ENCODE measurements at regions not wholly inside any gene's neighbourhood (a gene's known extent, or its start where the extent isn't known, plus 50 kb on each side); places are given as distances from the start of the nearest gene placed in this dataset.

DNA sequence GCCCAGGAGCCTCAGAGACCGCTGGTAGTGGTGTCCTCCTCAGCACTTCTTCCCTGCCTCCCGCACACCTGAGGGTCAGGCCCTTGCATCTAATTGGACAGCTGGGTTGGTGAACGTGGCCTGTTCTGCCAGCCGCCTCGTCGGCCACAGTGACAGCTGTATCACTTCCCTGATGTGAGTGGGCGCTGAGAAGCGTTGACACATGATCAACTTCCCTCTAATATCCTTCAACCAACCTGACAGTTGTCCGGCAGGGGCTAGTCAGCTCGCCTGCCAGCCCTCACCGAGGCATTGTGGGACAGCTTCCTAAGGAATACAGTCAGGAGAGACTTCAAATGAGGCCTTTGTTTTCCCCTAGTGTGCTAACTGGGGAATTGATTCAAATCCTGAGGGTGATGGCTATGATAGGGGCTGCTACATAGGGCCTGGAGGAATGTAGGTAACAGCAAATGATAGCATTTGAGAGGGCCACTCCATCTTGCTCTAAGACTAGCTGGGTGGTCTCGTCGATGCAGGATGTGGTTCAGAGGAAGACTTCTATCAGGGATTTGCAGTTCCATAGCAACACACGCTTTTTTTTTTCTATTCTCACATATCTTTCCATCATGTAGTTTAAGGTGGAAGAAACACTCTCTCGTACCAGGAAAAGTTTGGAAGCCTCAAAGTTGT lies 230.8 kb downstream of the TSHZ3 start:
- no peak for DNase-seq

DNA sequence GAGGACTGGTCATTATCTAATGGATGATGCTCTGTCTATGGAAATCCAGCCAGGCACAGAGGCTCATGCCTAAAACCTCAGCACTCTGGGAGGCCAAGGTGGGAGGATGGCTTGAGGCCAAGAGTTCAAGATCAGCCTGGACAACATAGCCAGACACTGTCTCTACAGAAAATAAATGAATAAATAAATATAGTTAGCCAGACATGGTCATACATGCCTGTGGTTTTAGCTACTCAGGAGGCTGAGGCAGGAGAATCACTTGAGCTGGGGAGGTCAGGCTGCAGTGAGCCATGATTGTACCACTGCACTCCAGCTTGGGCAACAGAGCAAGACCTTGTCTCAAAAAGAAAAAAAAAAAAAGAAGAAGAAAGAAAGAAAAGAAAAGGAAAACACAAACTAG lies 234.7 kb downstream of the TSHZ3 start:
- DNase-seq: no peak

DNA sequence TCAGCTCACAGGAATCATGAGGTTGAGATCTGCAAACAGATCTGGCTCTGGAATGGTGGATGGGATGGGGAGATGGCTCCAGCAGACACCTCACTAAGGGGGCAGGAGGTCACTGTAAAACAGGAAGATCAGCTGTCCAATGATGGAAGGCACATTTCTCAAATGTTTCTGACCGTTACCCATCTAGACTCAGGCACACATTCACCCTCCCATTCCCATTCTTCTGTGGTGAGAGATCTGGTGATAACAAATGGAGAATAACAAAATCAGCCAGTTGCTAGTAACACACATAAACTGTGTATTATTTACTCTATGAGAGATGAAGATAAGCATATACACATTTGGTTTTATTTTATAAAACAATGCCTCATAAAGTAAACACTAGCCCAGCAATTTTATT lies 235.9 kb downstream of the TSHZ3 start:
- no peak for DNase-seq

DNA sequence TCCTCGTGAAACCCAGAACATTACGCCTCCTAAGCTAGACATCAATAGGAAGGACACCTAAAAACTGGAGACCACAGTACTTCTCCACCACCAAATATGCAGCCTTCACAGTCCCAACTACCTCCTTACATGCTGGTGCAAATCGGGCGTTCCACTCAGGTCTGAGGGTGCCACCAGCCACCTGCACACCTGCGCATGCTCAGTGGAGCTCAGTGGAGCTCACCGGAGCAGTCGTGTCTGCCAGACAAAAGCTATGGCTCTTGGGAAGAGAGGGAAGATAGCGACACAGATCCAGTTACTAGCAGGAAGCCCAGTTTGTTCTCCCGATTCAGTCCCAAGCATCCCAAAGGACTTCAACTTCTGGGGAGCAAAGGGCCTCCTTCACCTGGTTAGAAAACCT lies 237.1 kb downstream of the TSHZ3 start:
- no peak for DNase-seq

DNA sequence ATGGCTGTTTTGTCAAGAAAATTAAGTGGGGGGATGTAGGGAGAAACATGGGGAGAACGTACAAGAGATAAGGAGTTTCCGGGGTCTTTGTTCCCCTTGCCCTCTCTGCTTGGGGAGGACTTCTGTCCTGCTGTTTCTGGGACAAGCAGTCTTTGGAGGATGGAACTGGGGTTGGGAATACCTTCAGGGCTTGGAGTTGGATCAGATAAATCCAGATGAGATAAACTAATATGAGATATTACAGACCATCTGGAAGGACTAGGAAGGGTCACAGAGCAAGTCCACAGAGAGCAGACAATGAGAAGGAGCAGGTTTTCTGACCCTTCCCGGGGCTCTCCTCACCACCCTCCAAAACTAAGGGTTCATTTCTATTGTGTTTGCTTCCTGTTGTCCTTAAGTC lies 237.5 kb downstream of the TSHZ3 start:
- DNase-seq: no peak

DNA sequence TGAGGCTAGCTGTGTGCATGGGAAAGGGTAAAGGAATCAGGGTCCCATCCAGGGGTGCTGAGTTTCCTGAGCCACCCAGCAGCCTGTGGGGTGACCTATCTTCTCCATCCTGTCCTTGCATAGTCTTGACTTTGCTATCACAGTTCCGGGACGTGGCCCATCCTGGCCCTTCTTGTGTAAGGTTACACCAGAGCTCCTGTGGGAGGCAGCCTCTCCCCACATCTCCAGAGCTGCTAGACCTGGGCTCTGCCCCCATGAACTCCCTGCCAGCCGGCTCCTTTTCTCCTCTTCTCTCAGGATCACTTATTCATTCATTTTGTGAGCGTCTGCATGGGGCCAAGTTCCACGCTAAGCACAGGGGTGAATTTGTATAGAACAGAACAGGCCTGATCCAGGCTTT lies 238.9 kb downstream of the TSHZ3 start:
- DNase-seq: no peak

DNA sequence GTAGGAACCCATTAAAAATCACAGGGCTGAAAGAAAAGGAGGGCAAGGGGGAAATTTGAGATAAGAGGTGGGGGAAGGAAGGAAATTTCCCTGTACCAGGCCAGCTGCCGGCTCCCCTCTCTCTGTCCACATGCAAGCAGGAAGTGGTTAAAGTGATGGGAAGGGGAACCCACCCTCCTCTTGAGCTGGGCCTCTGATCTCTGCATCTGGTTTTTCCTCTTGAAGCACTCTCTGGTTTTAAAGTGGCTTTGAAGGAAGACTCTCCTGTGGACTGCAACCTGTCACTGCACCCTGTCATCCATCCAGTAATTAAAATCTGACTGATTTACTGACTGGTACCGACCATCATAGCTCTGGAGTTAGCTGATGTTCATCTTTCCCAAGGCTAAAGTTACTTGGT lies 239.6 kb downstream of the TSHZ3 start:
- DNase-seq: no peak

DNA sequence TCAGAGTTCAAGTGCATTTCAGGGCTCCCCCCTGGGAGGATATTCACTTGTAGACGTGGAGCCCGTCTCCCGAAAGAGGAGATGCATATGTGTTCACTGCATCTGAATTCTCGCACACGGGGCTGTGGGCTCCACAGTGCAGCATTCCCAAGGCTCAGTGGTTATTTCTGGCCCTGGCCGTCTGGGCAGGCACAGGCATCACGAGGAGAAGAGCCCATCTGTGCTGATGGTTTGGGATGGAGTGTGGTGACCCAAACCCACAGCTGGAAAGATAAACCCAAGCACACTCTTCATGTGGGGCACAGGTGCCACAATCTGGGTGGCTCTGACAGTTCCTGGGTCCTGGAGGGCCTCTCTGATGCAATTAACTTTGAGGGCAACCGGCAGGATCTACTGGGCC lies 242.1 kb downstream of the TSHZ3 start:
- no peak for DNase-seq

DNA sequence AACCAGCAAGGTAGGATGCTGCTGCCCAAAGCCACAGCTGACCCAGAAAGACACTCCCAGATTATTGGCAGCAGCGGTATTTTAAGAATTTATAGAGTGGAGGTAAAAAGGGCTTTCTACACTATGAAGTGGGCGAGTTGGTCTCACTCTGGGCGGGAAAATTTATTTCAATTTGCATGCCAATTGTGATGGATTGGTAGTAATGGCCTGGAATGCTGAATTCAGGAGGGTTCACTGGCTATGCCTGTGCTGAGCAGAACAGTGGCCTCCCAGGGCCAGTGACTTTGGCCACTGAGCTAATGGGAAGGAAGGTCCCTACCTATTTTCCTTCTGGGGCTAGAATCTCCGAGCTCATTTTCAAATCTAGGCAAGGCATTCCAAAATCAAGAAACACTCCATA lies 243.5 kb downstream of the TSHZ3 start:
- no peak for DNase-seq

DNA sequence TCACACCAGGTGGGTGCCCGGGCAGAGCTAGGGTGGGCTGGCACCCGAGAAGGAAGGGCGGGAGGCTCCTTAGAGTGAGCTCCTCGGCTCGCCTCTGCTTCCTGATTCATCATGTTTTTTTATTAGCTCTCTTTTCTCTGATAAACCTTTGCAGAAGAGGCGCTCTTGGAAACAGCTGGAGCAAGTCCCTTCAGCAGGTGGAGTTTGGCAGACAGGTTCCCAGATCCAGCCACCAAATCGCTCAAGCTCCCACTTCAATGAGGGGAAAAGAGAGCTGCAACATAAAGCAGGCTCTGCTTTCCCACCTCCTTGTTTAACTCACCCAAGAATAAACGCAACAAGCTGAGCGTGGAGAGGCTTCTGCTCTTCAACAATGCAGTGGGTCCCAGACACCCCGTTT lies 244.8 kb downstream of the TSHZ3 start:
- no peak for DNase-seq

DNA sequence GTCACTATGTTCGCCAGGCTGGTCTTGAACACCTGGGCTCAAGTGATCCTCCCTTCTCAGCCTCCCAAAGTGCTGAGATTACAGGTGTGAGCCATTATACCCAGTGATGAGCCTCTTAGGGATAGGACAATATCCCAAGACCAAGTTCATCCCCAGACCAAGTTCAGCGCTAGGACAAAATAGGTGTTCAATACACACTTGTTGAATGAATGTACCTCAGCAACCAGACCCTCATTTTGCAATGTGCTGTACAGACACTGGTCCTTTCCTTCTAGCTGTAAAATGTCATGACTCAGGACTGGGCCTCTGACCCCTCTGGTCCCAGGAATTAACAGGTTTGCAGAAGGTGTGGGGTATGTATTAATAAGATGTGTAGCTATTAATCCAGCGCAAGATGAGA lies 246.0 kb downstream of the TSHZ3 start:
- no peak for DNase-seq

DNA sequence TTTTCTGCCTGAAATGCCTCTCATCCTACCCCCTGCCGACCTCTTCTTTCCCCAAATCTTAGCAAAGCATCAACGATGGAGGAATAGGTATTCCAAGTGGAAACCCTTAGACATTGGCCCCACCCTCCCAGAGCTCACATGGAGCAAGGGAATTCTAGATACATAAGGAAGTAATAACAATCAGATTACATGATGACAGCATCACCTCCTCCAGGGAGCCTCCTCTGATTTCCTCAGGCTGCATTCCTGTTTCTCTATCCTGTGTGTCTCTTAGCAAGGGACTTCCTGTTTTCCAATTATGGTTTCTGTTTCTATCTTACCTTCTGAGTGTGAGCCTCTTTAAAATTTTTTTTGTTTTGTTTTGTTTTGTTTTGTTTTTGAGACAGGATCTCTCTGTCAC lies 246.6 kb downstream of the TSHZ3 start:
- DNase-seq: no peak

DNA sequence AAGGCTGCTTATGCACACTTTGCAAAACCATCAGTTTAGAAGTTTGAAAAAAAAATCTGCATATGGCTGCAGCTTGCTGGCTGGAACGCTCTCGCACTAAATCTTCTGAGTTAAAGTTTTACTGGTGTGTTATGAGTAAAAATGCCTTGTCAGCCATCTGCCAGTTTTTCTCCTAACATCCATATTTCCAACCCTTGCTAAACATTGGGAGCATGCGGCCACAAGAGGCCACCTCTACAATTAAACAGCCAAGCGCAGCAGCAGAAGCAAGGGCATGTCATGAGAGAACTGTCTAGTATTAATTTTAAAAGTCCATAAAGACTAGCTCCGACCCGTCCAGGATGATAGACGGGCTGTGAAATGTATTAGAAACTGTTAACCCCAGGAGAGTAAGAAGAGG lies 248.3 kb downstream of the TSHZ3 start:
- no peak for DNase-seq

DNA sequence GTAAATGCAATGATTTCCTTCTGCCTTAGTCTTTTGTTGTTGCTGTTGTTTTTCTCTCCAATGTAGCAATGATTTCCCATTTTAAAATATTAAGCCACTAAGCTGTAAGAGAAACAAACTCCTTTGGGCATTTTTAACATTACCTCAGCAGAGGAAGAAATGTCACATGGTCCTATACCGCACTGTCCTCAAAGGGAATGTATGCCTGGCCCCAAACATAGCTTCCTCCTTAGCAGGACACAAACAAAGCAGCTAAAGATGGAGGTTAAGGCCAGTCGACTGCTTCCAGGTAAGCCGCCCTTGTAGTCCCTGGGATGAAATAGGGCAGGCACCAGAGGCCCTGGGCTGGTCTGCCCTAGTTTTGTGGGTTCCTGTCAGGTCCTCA lies 249.0 kb downstream of the TSHZ3 start:
- DNase-seq: no peak

DNA sequence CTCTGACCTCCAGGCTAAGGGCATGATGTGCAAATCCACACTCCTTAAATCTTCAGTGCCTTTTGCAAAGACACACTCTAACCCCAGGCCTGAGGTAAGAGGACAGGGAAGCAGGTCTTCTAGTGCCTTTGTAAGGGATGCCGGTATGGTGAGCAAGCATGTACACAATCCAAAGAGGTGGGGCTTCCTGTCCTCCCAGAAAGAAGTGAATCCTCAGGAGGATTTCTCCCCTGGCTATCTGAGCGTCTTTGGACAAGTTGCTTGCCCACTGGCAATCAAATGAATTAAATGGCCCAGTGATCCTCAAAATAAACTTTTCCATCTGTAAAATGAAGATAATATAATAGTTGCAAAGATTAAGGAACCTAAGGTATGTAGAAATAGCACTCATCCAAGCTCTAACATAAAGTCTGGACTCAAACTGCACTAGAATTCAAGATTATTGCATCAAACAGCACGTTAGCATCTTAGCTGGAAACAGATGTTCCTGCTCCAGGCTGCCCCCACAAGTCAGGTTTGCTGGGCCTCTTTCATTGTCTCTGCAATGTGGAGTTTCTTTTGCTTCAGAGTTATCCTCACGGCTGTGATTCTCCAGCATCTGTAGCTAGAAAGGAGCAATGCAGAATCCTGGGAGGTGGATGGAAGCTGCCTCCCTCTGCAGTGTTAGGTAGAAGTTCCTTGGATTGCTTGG lies 249.6 kb downstream of the TSHZ3 start:
- DNase-seq: no peak

DNA sequence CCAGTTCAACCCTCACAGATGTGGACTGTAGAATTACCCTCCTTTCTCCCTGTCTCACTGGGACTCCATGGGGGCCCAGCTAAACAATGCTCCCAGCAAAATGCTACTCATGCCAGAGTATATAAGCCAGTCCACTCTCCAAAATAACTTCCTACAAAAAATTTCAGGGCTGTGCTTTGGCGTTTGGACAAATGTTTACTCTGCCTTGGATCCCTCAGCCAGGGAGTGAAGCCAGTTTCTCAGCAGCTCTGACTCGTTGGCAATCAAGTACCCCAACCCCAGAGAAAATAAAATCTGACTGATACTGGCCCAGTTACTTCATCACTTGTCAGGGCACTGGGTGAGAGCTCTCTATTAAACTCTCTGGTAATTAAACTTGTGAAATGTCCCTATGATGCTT lies 250.4 kb downstream of the TSHZ3 start:
- no peak for DNase-seq

DNA sequence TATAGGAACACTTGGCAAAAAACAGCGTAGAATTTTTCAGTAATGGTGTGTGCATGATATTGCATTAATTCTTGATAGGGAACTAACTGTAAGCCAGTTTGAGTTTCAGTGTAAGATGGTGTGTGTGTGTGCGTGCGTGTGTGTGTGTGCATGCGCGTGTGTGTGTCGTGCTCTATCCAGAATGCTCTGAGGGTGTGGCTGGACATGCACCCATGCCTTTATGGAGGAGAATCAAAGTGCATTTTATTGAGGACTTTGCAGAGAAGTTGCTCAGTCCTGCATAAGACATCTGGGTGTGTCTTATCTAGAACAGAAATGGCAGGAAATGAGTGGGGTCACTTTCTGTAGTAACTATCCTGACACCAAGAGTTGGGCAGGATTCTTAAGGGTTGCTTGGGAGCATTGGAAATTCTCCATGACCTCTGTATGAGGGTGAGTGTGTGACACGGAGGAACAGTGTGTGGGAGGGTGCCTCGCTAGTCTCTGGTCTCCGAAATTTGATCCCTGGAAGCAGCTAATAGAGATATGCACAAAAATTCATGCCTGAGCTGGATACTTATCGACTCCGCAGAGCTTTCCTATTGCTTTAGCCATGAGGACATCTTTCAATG lies 252.2 kb downstream of the TSHZ3 start:
- DNase-seq: no peak

DNA sequence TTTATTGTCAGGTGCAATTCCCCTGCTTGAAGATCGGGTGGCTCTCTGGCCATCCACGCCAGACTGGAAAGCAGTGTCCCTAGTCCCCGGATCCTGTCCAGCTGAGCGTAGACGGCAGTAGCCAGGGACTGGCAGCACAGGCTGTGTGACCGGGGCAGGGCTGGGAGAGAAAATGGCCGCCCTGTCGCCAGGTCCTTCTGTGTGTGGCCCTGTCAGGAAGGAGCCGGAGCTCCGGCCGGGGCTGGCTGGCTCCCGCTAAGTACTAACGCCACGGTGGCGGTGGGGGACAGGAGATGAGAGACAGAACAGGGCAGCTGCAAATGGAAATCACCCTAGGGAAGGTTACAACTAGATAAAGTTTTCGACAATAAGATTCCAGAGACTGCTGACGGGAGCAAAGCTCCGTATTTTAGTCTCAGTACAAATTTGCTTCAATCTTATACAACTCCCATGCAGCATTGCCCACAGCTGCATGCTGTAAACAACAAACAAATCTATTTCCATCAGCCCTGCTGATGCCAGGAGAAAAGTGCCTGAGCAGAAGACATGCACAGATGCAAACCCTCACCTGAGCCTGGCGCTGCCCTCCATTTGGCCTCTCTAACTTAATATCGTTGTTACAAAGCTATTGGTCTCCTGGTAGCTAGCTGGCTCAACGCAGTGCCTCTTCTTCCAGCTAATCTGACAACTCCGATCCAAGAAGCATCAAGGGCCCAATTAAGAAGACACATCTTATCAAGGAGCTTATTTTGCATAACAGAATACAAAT lies 253.0 kb downstream of the TSHZ3 start:
- no peak for DNase-seq

DNA sequence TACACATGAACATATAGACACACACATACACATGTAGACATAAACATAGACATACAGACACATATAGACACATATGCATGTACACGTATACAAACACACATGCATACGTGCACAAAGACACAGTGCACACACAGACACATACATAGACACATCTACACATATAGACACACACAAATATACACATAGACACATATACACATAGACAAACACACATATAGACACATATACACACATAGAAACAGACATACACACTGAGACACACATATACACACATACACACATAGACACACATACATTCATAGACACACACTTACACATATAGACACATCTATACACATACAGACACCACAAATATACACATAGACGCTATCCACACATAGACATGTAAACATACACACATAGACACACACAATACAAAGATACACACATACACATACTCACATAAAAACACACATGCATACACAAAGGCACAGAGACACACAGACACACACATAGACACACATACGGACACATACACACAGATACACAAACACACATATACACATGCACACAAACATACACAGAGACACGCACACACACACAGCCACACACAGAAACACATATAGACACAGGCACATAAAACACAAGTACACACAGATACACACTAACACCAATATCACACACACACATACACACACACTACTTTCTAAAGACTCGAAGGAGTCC lies 254.0 kb downstream of the TSHZ3 start:
- no peak for DNase-seq

DNA sequence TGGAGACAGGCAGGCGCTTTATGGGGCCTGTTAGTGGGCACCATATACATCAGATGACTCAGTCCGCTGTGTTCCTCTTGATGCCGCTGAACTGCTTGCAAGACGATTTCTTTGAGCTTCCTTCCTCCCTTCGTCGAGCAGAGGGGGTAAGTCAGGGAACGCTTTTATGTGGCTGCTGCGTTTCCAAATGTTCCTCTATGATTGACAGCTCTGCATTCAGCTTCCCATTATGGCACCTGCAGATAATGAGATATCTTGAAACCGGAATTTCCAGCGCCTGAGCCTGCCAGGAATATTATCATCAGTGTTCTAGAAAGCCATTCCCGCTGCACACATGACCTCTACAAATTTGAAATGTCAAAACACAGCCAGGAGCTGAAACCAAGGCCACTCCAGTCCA lies 257.0 kb downstream of the TSHZ3 start:
- no peak for DNase-seq

DNA sequence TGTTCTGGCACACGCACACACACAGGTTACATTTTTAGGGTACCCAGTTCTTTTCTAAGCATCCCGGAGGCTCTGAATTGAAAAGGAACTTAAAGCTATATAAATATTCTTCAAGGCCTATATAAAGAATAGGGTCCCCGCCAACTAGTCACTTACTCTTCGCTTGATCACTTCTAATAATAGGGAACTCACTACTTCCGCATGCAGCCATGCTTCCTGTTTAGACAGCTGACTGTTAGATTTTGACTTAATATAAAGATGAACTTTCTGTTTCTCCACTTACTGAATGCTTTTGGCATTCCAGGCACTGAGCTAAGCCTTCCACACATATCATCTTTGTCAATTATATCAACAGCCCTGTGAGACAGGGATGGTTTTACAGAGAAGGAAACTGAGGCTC lies 259.6 kb downstream of the TSHZ3 start:
- no peak for DNase-seq

DNA sequence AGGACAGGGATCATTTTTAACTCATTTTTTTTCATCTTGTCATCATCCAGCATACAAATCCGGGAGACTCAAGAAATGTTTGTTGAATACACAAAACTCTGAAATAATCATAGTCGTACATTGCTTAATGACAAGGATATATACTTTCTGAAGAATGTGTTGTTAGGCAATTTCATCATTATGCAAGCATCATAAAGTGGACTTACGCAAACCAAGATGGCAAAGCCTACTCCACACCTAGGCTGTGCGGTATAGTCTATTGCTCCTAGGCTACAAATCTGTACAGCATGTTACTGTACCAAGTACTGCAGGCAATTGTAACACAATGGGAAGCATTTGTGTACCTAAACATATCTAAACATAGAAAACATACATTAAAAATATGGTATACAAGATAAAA lies 264.1 kb downstream of the TSHZ3 start:
- no peak for DNase-seq

DNA sequence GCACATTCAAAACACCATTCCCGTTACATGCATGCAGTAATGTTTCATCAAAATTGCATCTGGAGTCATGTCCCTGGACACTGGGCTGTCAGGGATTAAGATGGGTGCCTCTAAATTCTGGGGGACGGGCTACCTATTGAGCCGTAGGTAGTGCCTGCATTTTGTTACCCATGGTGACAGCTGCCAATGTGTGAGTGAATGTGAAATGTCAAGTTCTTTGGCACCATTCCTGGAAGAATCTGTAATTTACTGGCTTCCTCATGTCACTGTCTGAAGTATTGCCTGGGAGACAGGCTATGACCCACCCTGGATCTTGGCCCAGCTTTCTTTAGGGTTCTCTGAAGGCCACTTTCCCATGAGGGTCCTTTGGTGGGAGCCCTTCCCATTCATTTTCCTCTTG lies 266.1 kb downstream of the TSHZ3 start:
- no peak for DNase-seq
